ENCODE measurements at regions not wholly inside any gene's neighbourhood (a gene's known extent, or its start where the extent isn't known, plus 50 kb on each side); places are given as distances from the start of the nearest gene placed in this dataset.
"Not testable (repeated sequence)": the region's sequence is repeated elsewhere in the genome, so short reads cannot be mapped to it uniquely, and the experiment has no call there.

- H3K27me3 Mint-ChIP-seq (ENCODE audit: low read depth); H3K36me3 Mint-ChIP-seq (ENCODE audit: low read depth); CTCF ChIA-PET; H3K4me1 Mint-ChIP-seq (ENCODE audit: low read depth); H3K4me3 Mint-ChIP-seq; ATAC-seq; POLR2A ChIA-PET; H3K27ac Mint-ChIP-seq; DNase-seq: not testable (repeated sequence)
- H3K9me3 Mint-ChIP-seq (ENCODE audit: insufficient read depth) = peaks cover 11% of the 10 kb centered on the region
These were observed 778.7 kb upstream of the HS3ST5 start for GRCh38 chr6:115121513-115121912.

GRCh38 chr6:115120391-115120790, 777.6 kb upstream of the HS3ST5 start:
- Mint-ChIP-seq H3K27me3 (ENCODE audit: low read depth) (no peaks in the 10 kb centered on the region), H3K36me3 (ENCODE audit: low read depth) (no peaks in the 10 kb centered on the region), H3K4me3 (no peak overlapping the region), H3K9me3 (ENCODE audit: insufficient read depth) (peaks cover 17% of the 10 kb centered on the region), H3K4me1 (ENCODE audit: low read depth) (no peaks in the 10 kb centered on the region), H3K27ac (no peak overlapping the region)
- POLR2A ChIA-PET = no interaction called here
- no peak for ATAC-seq
- no peak for DNase-seq
- CTCF ChIA-PET = no interaction called here

GRCh38 chr6:115091461-115091860, 748.6 kb upstream of the HS3ST5 start:
- Mint-ChIP-seq H3K9me3 (ENCODE audit: insufficient read depth) (peaks cover 4% of the 10 kb centered on the region), H3K27ac (no peak overlapping the region), H3K4me3 (no peak overlapping the region), H3K4me1 (ENCODE audit: low read depth) (no peaks in the 10 kb centered on the region), H3K36me3 (ENCODE audit: low read depth) (no peaks in the 10 kb centered on the region), H3K27me3 (ENCODE audit: low read depth) (no peaks in the 10 kb centered on the region)
- no peak for ATAC-seq
- DNase-seq = no peak
- POLR2A ChIA-PET = no interaction called here
- CTCF ChIA-PET = no interaction called here

GRCh38 chr6:115078555-115078954, 735.7 kb upstream of the HS3ST5 start:
- DNase-seq = no peak
- Mint-ChIP-seq H3K4me1 (ENCODE audit: low read depth) (no peaks in the 10 kb centered on the region), H3K36me3 (ENCODE audit: low read depth) (no peaks in the 10 kb centered on the region), H3K9me3 (ENCODE audit: insufficient read depth) (peaks cover 13% of the 10 kb centered on the region), H3K27me3 (ENCODE audit: low read depth) (no peaks in the 10 kb centered on the region), H3K4me3 (no peak overlapping the region), H3K27ac (no peak overlapping the region)
- ChIA-PET POLR2A (no interaction called here), CTCF (no interaction called here)
- no peak for ATAC-seq

- no peak for ATAC-seq
- CTCF ChIA-PET = no interaction called here
- POLR2A ChIA-PET = no interaction called here
- H3K4me3 Mint-ChIP-seq = no peak overlapping the region
- no peak overlapping the region for H3K27ac Mint-ChIP-seq
- H3K9me3 Mint-ChIP-seq (ENCODE audit: insufficient read depth) = peaks cover 8% of the 10 kb centered on the region
- no peak for DNase-seq
- H3K27me3 Mint-ChIP-seq (ENCODE audit: low read depth) = no peaks in the 10 kb centered on the region
- H3K36me3 Mint-ChIP-seq (ENCODE audit: low read depth) = no peaks in the 10 kb centered on the region
- H3K4me1 Mint-ChIP-seq (ENCODE audit: low read depth) = no peaks in the 10 kb centered on the region
These were observed 729.1 kb upstream of the HS3ST5 start for GRCh38 chr6:115071962-115072361.

- CTCF ChIA-PET = interaction anchor here (0.6 kb wide), 1 partner anchor 179 kb away, joined by 5 read pairs; no protein-coding TSS in a partner anchor
- Mint-ChIP-seq H3K27me3 (ENCODE audit: low read depth) (no peaks in the 10 kb centered on the region), H3K4me1 (ENCODE audit: low read depth) (no peaks in the 10 kb centered on the region), H3K9me3 (ENCODE audit: insufficient read depth) (no peaks in the 10 kb centered on the region), H3K4me3 (no peak overlapping the region), H3K36me3 (ENCODE audit: low read depth) (no peaks in the 10 kb centered on the region), H3K27ac (no peak overlapping the region)
- ATAC-seq = no peak
- no peak for DNase-seq
- POLR2A ChIA-PET = no interaction called here
These were observed 725.0 kb upstream of the HS3ST5 start for GRCh38 chr6:115067690-115068447.

GRCh38 chr6:115064680-115065079, 721.9 kb upstream of the HS3ST5 start:
- Mint-ChIP-seq H3K36me3 (ENCODE audit: low read depth) (no peaks in the 10 kb centered on the region), H3K4me3 (no peak overlapping the region), H3K4me1 (ENCODE audit: low read depth) (no peaks in the 10 kb centered on the region), H3K27me3 (ENCODE audit: low read depth) (no peaks in the 10 kb centered on the region), H3K27ac (no peak overlapping the region), H3K9me3 (ENCODE audit: insufficient read depth) (no peaks in the 10 kb centered on the region)
- no peak for ATAC-seq
- no peak for DNase-seq
- ChIA-PET CTCF (no interaction called here), POLR2A (no interaction called here)

GRCh38 chr6:115060581-115060980, 717.8 kb upstream of the HS3ST5 start:
- H3K36me3 Mint-ChIP-seq (ENCODE audit: low read depth) = no peaks in the 10 kb centered on the region
- no peak overlapping the region for H3K27ac Mint-ChIP-seq
- no peaks in the 10 kb centered on the region for H3K9me3 Mint-ChIP-seq (ENCODE audit: insufficient read depth)
- no peaks in the 10 kb centered on the region for H3K4me1 Mint-ChIP-seq (ENCODE audit: low read depth)
- no peak overlapping the region for H3K4me3 Mint-ChIP-seq
- DNase-seq (no peak), ATAC-seq (no peak)
- POLR2A ChIA-PET = no interaction called here
- CTCF ChIA-PET = no interaction called here
- H3K27me3 Mint-ChIP-seq (ENCODE audit: low read depth) = no peaks in the 10 kb centered on the region

- H3K27me3 Mint-ChIP-seq (ENCODE audit: low read depth) = no peaks in the 10 kb centered on the region
- DNase-seq = no peak
- ATAC-seq = no peak
- H3K36me3 Mint-ChIP-seq (ENCODE audit: low read depth) = no peaks in the 10 kb centered on the region
- ChIA-PET POLR2A (no interaction called here), CTCF (no interaction called here)
- no peaks in the 10 kb centered on the region for H3K4me1 Mint-ChIP-seq (ENCODE audit: low read depth)
- no peak overlapping the region for H3K27ac Mint-ChIP-seq
- no peak overlapping the region for H3K4me3 Mint-ChIP-seq
- H3K9me3 Mint-ChIP-seq (ENCODE audit: insufficient read depth) = no peaks in the 10 kb centered on the region
These were observed 715.8 kb upstream of the HS3ST5 start for GRCh38 chr6:115058414-115059211.

- H3K4me1 Mint-ChIP-seq (ENCODE audit: low read depth) = no peaks in the 10 kb centered on the region
- DNase-seq (no peak), ATAC-seq (no peak)
- no peaks in the 10 kb centered on the region for H3K9me3 Mint-ChIP-seq (ENCODE audit: insufficient read depth)
- H3K27me3 Mint-ChIP-seq (ENCODE audit: low read depth) = no peaks in the 10 kb centered on the region
- ChIA-PET POLR2A (no interaction called here), CTCF (no interaction called here)
- H3K4me3 Mint-ChIP-seq = no peak overlapping the region
- H3K27ac Mint-ChIP-seq = no peak overlapping the region
- H3K36me3 Mint-ChIP-seq (ENCODE audit: low read depth) = no peaks in the 10 kb centered on the region
These were observed 712.8 kb upstream of the HS3ST5 start for GRCh38 chr6:115055579-115055978.

- not testable (repeated sequence) for H3K4me1 Mint-ChIP-seq (ENCODE audit: low read depth)
These were observed 711.4 kb upstream of the HS3ST5 start for GRCh38 chr6:115054242-115054641.

GRCh38 chr6:115053169-115053860, 710.5 kb upstream of the HS3ST5 start:
- no peaks in the 10 kb centered on the region for H3K9me3 Mint-ChIP-seq (ENCODE audit: insufficient read depth)
- H3K27ac Mint-ChIP-seq = no peak overlapping the region
- H3K4me1 Mint-ChIP-seq (ENCODE audit: low read depth) = no peaks in the 10 kb centered on the region
- H3K27me3 Mint-ChIP-seq (ENCODE audit: low read depth) = no peaks in the 10 kb centered on the region
- no peak for DNase-seq
- CTCF ChIA-PET = no interaction called here
- ATAC-seq = no peak
- H3K36me3 Mint-ChIP-seq (ENCODE audit: low read depth) = no peaks in the 10 kb centered on the region
- no peak overlapping the region for H3K4me3 Mint-ChIP-seq
- POLR2A ChIA-PET = no interaction called here

More at GRCh38 chr6:115054242-115054641, 711.4 kb upstream of the HS3ST5 start:
- CTCF ChIA-PET; H3K9me3 Mint-ChIP-seq (ENCODE audit: insufficient read depth); DNase-seq; H3K27ac Mint-ChIP-seq; ATAC-seq; POLR2A ChIA-PET; H3K4me3 Mint-ChIP-seq; H3K36me3 Mint-ChIP-seq (ENCODE audit: low read depth); H3K27me3 Mint-ChIP-seq (ENCODE audit: low read depth): not testable (repeated sequence)

All from activated CD8-positive, alpha-beta T cell treated with anti-CD3 and anti-CD28 coated beads, Interleukin-2, amount 10 ng/mL, durations not matched to agents 7 days and 5 days (primary cell).